Left ventricle myocardium inferior (tissue), 1 donor: ENCODE measurements at regions not wholly inside any gene's neighbourhood (a gene's known extent, or its start where the extent isn't known, plus 50 kb on each side); places are given as distances from the start of the nearest gene placed in this dataset.

Experiments used
- DNase-seq: peaks from one replicate; pipeline ENCODE4 v3.0.0-alpha.2; 2020
- H3K27ac ChIP-seq: fragments of 200-600 bp; replicated peaks from 2 replicates; pipeline ENCODE4 v1.8.0; 2021
- H3K27me3 ChIP-seq: fragments of 200-600 bp; 2 replicates; pipeline ENCODE4 v1.8.0; 2021; ENCODE audit warnings: low read depth
- H3K36me3 ChIP-seq: fragments of 200-600 bp; 2 replicates; pipeline ENCODE4 v1.8.0; 2021
- H3K4me1 ChIP-seq: fragments of 200-600 bp; 2 replicates; pipeline ENCODE4 v1.8.0; 2021
- H3K4me3 ChIP-seq: fragments of 200-600 bp; 2 replicates; pipeline ENCODE4 v1.8.0; 2021; ENCODE audit warnings: mild to moderate bottlenecking, moderate library complexity
- H3K9me3 ChIP-seq: fragments of 200-600 bp; replicated peaks from 2 replicates; pipeline ENCODE4 v1.8.0; 2021
- CTCF ChIP-seq: fragments of 200-600 bp; IDR thresholded peaks from 2 replicates; pipeline ENCODE4 v1.8.0; 2021; ENCODE audit warnings: antibody characterized with exemption, mild to moderate bottlenecking, borderline replicate concordance
- intact Hi-C: fragments of 100-400 bp; cut with micrococcal nuclease; formaldehyde crosslinking; loops from one replicate; pipeline ENCODE4 v1.11.0; 2022
- donor health status: DM: no; HTN: yes; CAD: no; lungs with severe emphysema.

DNA sequence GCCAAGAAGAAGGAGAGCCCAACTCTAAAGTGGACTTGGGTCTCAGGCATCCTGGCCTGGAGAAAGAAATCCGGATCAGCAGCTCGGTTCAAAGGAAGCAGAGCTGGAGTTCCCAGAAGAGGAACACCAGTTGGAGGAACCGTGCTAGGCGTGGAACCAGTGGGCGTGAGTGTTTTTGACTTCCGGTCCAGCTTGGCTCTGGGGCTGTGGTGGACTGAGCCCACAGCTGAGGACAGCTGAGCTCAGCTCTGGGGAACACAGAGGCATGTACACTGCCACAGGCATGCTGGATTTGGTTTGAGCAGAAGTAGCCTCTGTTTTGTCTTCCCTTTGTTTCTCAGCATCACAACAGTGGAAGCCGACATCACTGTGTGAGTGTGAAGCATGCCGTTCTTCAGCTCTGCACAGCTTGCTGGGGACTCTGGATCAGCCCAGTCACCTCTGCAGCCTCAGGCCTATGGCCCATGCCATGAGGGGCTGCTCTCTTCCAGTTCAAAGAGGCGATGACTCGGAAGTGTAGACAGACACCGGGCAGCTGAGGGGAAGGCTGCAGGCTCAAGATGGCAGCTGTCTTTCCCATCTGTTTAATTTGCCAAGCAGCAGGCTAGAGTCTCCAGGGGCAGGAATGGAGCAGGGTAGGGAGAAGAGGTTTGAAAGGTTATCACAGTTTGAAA lies 185.8 kb upstream of the UBE3A start:
- H3K27me3 ChIP-seq, result no peaks in the 10 kb centered on the region
- peak; percentile 58 for DNase-seq

DNA sequence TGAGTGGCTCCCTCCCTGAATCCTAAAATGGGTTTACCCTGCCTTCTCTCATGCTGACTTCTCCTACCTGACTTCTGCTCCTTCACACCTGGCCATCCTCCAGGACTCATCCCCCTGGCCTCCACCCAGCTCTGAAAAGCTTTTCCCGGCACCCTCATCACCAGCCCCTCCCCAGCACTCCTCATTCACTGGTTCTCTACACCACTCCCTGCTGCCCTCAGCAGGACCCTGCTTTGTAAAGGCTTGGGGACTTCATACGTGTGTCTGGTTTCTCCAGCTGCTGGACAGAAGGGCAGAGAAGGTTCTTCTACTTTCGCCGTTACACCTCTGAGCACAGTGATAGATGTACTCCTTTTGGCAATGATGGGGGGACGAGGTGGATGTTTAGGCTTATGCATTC lies 184.9 kb upstream of the UBE3A start:
- no peak for DNase-seq
- intact Hi-C loops, result no loop called here
- H3K4me1 ChIP-seq, result no peaks in the 10 kb centered on the region
- no peak overlapping the region for H3K4me3 ChIP-seq
- no peaks in the 10 kb centered on the region for H3K27me3 ChIP-seq
- no peak for TF ChIP-seq CTCF
- H3K9me3 ChIP-seq, result no peaks in the 10 kb centered on the region
- H3K36me3 ChIP-seq, result no peaks in the 10 kb centered on the region
- peak overlapping the region; percentile 43 for H3K27ac ChIP-seq

More for the DNA sequence above, 185.8 kb upstream of the UBE3A start:
- H3K27ac ChIP-seq, result peak overlapping the region; percentile 43
- no peaks in the 10 kb centered on the region for H3K4me1 ChIP-seq
- TF ChIP-seq CTCF, result no peak
- intact Hi-C loops, result no loop called here
- no peaks in the 10 kb centered on the region for H3K36me3 ChIP-seq
- H3K4me3 ChIP-seq, result no peak overlapping the region
- H3K9me3 ChIP-seq, result no peaks in the 10 kb centered on the region

DNA sequence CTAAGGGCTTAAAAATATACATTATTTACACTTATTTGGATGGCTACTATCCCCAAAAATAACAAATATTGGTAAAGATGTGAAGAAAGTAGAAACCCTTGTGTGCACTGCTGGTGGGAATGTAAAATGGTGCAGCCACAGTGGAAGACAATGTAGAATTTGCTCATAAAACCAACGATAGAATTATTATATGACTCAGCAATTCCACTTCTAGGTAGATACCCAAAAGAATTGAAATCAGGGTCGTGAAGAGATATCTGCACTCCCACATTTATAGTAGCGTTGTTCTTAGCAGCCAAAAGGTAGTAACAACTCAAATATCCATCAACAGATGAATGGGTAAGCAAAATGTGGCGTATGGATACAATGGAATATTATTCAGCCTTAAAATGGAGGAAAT lies 181.6 kb upstream of the UBE3A start:
- H3K9me3 ChIP-seq, result no peaks in the 10 kb centered on the region
- intact Hi-C loops, result no loop called here
- no peak for DNase-seq
- H3K27me3 ChIP-seq, result no peaks in the 10 kb centered on the region
- H3K27ac ChIP-seq, result no peak overlapping the region
- no peak for TF ChIP-seq CTCF
- no peaks in the 10 kb centered on the region for H3K4me1 ChIP-seq
- H3K4me3 ChIP-seq, result no peak overlapping the region
- no peaks in the 10 kb centered on the region for H3K36me3 ChIP-seq

DNA sequence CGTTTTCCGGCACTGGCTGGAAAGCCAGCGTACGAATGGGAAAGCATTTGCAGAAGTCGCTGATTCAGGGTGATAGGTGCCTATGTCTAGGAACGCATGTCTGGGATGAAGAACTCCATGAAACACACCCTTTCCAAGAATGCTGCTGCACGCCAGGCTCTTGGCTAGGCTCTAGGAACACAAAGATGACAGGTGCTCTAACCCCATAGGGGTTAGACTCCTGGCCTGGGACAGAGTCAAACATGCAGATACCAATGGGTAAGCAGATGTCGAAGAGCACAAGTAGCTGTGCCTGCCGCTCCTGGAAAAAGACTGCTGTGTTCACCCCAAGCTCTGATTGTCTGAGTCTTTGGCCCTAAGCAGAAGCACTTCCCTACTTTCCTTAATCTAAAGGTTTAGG lies 180.9 kb upstream of the UBE3A start:
- Histone ChIP-seq H3K4me3 (no peak overlapping the region), H3K27me3 (no peaks in the 10 kb centered on the region), H3K27ac (no peak overlapping the region), H3K9me3 (no peaks in the 10 kb centered on the region), H3K36me3 (no peaks in the 10 kb centered on the region), H3K4me1 (no peaks in the 10 kb centered on the region)
- intact Hi-C loops, result no loop called here
- DNase-seq, result no peak
- no peak for TF ChIP-seq CTCF

DNA sequence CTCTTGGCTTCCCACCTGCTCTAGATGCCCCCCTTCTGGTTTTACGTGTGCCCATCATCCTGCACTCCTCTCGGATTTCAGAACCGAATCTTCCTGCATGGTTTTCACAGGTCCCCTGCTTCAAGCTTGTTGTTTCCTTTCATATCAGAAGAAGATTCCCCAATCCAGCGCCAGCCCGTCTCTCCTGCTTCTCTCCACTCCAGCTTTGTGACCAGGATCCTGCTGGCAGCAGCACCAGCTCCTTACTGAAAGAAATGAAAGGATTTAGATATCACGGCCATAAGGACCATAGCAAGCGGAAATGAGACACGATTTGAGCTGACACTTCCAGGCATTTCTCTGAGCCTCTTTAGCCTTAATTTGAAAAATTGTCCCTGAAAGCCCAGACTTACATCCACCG lies 180.3 kb upstream of the UBE3A start:
- no peaks in the 10 kb centered on the region for H3K4me1 ChIP-seq
- TF ChIP-seq CTCF, result no peak
- H3K36me3 ChIP-seq, result no peaks in the 10 kb centered on the region
- DNase-seq, result no peak
- H3K27me3 ChIP-seq, result no peaks in the 10 kb centered on the region
- no peak overlapping the region for H3K4me3 ChIP-seq
- no peak overlapping the region for H3K27ac ChIP-seq
- intact Hi-C loops, result no loop called here
- no peaks in the 10 kb centered on the region for H3K9me3 ChIP-seq

- Histone ChIP-seq H3K36me3 (no peaks in the 10 kb centered on the region), H3K4me3 (no peak overlapping the region), H3K9me3 (no peaks in the 10 kb centered on the region), H3K27me3 (no peaks in the 10 kb centered on the region), H3K27ac (no peak overlapping the region), H3K4me1 (no peaks in the 10 kb centered on the region)
- no peak for TF ChIP-seq CTCF
- intact Hi-C loops, result no loop called here
- DNase-seq, result no peak
These were observed 179.3 kb upstream of the UBE3A start for GRCh38 chr15:25618161-25618560.
